ENCODE measurements at regions not wholly inside any gene's neighbourhood (a gene's known extent, or its start where the extent isn't known, plus 50 kb on each side); places are given as distances from the start of the nearest gene placed in this dataset.

DNA sequence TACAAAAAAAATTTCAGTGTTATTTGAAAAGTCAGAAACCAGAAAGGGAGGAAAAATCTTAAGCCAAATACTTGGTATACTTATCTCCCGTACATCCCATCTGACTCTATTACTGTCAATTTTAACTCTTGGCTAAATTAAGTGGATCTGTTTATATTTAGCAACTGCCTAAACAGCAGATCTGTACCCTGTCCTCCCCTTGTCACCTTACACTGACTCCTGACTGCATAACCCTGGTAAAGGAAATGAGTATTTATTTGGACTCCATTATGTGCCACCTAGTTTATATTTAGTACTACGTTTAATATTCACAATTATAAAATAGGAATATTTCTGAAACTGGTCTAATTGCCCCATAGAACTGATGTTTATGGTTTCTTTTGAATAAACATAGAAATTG lies 730.2 kb upstream of the GJE1 start:
- CTCF ChIA-PET (ENCODE audit: low intra/inter-chr PET ratio), result no interaction called here
- POLR2A ChIA-PET, result no interaction called here
- Histone ChIP-seq H4K20me1 (replicated peaks; ENCODE audit: control insufficient read depth, insufficient read depth, low read length) (no peaks in the 10 kb centered on the region), H3K4me1 (replicated peaks in 1 of 2; ENCODE audit: control insufficient read depth in 2 of 2, insufficient read depth in 2 of 2, low read length in 2 of 2) (no peaks in the 10 kb centered on the region), H3K79me2 (ENCODE audit: control insufficient read depth, insufficient read depth, low read length) (no peaks in the 10 kb centered on the region), H3K36me3 (ENCODE audit: control insufficient read depth, insufficient read depth, low read length) (no peaks in the 10 kb centered on the region), H3K4me2 (ENCODE audit: insufficient read depth, low read length) (no peak overlapping the region), H3K9ac (ENCODE audit: insufficient read depth in 1 of 2, low read depth in 2 of 2, low read length in 2 of 2) (no peak overlapping the region), H3K27ac (ENCODE audit: extremely low read depth, low read depth, low read length) (no peak overlapping the region), H3K4me3 (no peak overlapping the region), H3K9me1 (ENCODE audit: control insufficient read depth, insufficient read depth, low read length) (no peaks in the 10 kb centered on the region), H3K9me3 (replicated peaks; ENCODE audit: control insufficient read depth, insufficient read depth, low read depth, low read length) (no peaks in the 10 kb centered on the region; the same call in 1 of the 2 replicates), H3K27me3 (ENCODE audit: control insufficient read depth in 2 of 2, insufficient read depth in 2 of 2, low read length in 2 of 2) (no peaks in the 10 kb centered on the region), H2AFZ (ENCODE audit: low read depth, low read length) (no peak overlapping the region)
- ATAC-seq, result no peak
- WGBS (ENCODE audit: insufficient coverage, low coverage, missing lambda C conversion rate), result 0% methylated on average over 2 of the region's 2 CpGs
- DNase-seq (ENCODE audit: extremely low read depth in 1 of 4, low spot score in 3 of 4), result no peak
- in situ Hi-C loops (cut with MboI) (no loop called here), intact Hi-C loops (cut with micrococcal nuclease) (no loop called here)
- BruUV-seq (replicated peaks), result no TSS peak
- no peak for FAIRE-seq
- TF ChIP-seq ZNF766 (CRISPR knock-in tag; conservative IDR thresholded peaks at IDR 0.05) (no peak), EWSR1 (IDR thresholded peaks at IDR 0.05; ENCODE audit: borderline replicate concordance, low read depth, partially characterized antibody) (no peak), NR2F6 (CRISPR knock-in tag; IDR thresholded peaks at IDR 0.05) (no peak), YBX1 (IDR thresholded peaks at IDR 0.05) (no peak)
- TF ChIP-seq, protein P1, sequence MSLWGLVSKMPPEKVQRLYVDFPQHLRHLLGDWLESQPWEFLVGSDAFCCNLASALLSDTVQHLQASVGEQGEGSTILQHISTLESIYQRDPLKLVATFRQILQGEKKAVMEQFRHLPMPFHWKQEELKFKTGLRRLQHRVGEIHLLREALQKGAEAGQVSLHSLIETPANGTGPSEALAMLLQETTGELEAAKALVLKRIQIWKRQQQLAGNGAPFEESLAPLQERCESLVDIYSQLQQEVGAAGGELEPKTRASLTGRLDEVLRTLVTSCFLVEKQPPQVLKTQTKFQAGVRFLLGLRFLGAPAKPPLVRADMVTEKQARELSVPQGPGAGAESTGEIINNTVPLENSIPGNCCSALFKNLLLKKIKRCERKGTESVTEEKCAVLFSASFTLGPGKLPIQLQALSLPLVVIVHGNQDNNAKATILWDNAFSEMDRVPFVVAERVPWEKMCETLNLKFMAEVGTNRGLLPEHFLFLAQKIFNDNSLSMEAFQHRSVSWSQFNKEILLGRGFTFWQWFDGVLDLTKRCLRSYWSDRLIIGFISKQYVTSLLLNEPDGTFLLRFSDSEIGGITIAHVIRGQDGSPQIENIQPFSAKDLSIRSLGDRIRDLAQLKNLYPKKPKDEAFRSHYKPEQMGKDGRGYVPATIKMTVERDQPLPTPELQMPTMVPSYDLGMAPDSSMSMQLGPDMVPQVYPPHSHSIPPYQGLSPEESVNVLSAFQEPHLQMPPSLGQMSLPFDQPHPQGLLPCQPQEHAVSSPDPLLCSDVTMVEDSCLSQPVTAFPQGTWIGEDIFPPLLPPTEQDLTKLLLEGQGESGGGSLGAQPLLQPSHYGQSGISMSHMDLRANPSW (CRISPR knock-in tag; IDR thresholded peaks at IDR 0.05), result no peak
- TF ChIP-seq, protein P2, sequence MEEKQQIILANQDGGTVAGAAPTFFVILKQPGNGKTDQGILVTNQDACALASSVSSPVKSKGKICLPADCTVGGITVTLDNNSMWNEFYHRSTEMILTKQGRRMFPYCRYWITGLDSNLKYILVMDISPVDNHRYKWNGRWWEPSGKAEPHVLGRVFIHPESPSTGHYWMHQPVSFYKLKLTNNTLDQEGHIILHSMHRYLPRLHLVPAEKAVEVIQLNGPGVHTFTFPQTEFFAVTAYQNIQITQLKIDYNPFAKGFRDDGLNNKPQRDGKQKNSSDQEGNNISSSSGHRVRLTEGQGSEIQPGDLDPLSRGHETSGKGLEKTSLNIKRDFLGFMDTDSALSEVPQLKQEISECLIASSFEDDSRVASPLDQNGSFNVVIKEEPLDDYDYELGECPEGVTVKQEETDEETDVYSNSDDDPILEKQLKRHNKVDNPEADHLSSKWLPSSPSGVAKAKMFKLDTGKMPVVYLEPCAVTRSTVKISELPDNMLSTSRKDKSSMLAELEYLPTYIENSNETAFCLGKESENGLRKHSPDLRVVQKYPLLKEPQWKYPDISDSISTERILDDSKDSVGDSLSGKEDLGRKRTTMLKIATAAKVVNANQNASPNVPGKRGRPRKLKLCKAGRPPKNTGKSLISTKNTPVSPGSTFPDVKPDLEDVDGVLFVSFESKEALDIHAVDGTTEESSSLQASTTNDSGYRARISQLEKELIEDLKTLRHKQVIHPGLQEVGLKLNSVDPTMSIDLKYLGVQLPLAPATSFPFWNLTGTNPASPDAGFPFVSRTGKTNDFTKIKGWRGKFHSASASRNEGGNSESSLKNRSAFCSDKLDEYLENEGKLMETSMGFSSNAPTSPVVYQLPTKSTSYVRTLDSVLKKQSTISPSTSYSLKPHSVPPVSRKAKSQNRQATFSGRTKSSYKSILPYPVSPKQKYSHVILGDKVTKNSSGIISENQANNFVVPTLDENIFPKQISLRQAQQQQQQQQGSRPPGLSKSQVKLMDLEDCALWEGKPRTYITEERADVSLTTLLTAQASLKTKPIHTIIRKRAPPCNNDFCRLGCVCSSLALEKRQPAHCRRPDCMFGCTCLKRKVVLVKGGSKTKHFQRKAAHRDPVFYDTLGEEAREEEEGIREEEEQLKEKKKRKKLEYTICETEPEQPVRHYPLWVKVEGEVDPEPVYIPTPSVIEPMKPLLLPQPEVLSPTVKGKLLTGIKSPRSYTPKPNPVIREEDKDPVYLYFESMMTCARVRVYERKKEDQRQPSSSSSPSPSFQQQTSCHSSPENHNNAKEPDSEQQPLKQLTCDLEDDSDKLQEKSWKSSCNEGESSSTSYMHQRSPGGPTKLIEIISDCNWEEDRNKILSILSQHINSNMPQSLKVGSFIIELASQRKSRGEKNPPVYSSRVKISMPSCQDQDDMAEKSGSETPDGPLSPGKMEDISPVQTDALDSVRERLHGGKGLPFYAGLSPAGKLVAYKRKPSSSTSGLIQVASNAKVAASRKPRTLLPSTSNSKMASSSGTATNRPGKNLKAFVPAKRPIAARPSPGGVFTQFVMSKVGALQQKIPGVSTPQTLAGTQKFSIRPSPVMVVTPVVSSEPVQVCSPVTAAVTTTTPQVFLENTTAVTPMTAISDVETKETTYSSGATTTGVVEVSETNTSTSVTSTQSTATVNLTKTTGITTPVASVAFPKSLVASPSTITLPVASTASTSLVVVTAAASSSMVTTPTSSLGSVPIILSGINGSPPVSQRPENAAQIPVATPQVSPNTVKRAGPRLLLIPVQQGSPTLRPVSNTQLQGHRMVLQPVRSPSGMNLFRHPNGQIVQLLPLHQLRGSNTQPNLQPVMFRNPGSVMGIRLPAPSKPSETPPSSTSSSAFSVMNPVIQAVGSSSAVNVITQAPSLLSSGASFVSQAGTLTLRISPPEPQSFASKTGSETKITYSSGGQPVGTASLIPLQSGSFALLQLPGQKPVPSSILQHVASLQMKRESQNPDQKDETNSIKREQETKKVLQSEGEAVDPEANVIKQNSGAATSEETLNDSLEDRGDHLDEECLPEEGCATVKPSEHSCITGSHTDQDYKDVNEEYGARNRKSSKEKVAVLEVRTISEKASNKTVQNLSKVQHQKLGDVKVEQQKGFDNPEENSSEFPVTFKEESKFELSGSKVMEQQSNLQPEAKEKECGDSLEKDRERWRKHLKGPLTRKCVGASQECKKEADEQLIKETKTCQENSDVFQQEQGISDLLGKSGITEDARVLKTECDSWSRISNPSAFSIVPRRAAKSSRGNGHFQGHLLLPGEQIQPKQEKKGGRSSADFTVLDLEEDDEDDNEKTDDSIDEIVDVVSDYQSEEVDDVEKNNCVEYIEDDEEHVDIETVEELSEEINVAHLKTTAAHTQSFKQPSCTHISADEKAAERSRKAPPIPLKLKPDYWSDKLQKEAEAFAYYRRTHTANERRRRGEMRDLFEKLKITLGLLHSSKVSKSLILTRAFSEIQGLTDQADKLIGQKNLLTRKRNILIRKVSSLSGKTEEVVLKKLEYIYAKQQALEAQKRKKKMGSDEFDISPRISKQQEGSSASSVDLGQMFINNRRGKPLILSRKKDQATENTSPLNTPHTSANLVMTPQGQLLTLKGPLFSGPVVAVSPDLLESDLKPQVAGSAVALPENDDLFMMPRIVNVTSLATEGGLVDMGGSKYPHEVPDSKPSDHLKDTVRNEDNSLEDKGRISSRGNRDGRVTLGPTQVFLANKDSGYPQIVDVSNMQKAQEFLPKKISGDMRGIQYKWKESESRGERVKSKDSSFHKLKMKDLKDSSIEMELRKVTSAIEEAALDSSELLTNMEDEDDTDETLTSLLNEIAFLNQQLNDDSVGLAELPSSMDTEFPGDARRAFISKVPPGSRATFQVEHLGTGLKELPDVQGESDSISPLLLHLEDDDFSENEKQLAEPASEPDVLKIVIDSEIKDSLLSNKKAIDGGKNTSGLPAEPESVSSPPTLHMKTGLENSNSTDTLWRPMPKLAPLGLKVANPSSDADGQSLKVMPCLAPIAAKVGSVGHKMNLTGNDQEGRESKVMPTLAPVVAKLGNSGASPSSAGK (IDR thresholded peaks at IDR 0.05), result no peak

Data from K562 (cell line).